K562 (cell line): ENCODE measurements at regions not wholly inside any gene's neighbourhood (a gene's known extent, or its start where the extent isn't known, plus 50 kb on each side); places are given as distances from the start of the nearest gene placed in this dataset.

Experiments used
- ATAC-seq: fragments of 200-7000 bp; cut with Tn5 transposase; 3 replicates; pipeline ENCODE4 v1.9.1; 2020; ENCODE audit warnings: moderate library complexity
- BruUV-seq: library from RNA; stranded (reverse); fragments of 400-500 nt; replicated peaks from 2 replicates; lab custom pipeline; 2021; lab: Mats Ljungman, UMichigan
- CTCF ChIA-PET: fragments of 300-600 bp; formaldehyde crosslinking; extraction: SDS; loops from one replicate; lab custom pipeline; 2021; ENCODE audit warnings: low intra/inter-chr PET ratio; lab: Yijun Ruan, JAX
- POLR2A ChIA-PET: fragments of 300-600, 350-650 bp; sonication (Branson Sonifier 250); formaldehyde crosslinking; extraction: SDS; loops from one replicate; lab custom pipeline; 2021; ENCODE audit warnings: antibody characterized with exemption, inconsistent platforms; lab: Yijun Ruan, JAX
- DNase-seq, 4 experiments: peaks; one replicate each; pipeline versions ENCODE4 v3.0.0 to v3.0.0-alpha.2; 2011 to 2018; ENCODE audit warnings: low spot score in 3 of 4, mixed read lengths in 3 of 4; ENCODE audit errors: extremely low read depth in 1 of 4
- FAIRE-seq: peaks from 2 replicates; lab custom pipeline; 2011; peaks lifted over from hg19 to GRCh38; lab: Jason Lieb, UNC
- H2AFZ ChIP-seq: 2 replicates; pipeline ENCODE4 v1.6.0; 2011; ENCODE audit warnings: low read depth, low read length, control low read depth, inconsistent platforms
- H3K27ac ChIP-seq: fragments of 200-600 bp; 3 replicates; pipeline ENCODE4 v1.8.0; 2011; ENCODE audit warnings: low read depth, mild to moderate bottlenecking, control low read depth, inconsistent platforms, low read length, moderate library complexity, mixed read lengths; ENCODE audit errors: extremely low read depth
- H3K27me3 ChIP-seq, 2 experiments: fragments of 300-600 bp in 1 of 2; 2 replicates in 1 of 2; 3 replicates in 1 of 2; pipeline versions ENCODE4 v1.6.0 to v1.8.0; 2011; ENCODE audit warnings: inconsistent platforms in 2 of 2, low read length in 2 of 2, mild to moderate bottlenecking in 1 of 2, mixed read lengths in 1 of 2, moderate library complexity in 1 of 2; ENCODE audit not compliant: control insufficient read depth in 2 of 2, insufficient read depth in 2 of 2
- H3K36me3 ChIP-seq: fragments of 300-600 bp; 3 replicates; pipeline ENCODE4 v1.8.0; 2011; ENCODE audit warnings: mild to moderate bottlenecking, low read length, inconsistent platforms; ENCODE audit not compliant: control insufficient read depth, insufficient read depth
- H3K4me1 ChIP-seq, 2 experiments: fragments of 200-600 bp in 1 of 2; replicated peaks in 1 of 2; 2 replicates in 1 of 2; 3 replicates in 1 of 2; pipeline versions ENCODE4 v1.5.1 to v1.8.0; 2011; ENCODE audit warnings: inconsistent platforms in 2 of 2, low read length in 2 of 2, mild to moderate bottlenecking in 1 of 2, mixed read lengths in 1 of 2, moderate library complexity in 1 of 2; ENCODE audit not compliant: control insufficient read depth in 2 of 2, insufficient read depth in 2 of 2
- H3K4me2 ChIP-seq: 2 replicates; pipeline ENCODE4 v1.6.1; 2011; ENCODE audit warnings: low read length, control low read depth, inconsistent platforms, mixed read lengths; ENCODE audit not compliant: insufficient read depth
- H3K4me3 ChIP-seq: fragments of 200-600 bp; sonication (generic), shearing (Covaris generic); 2 replicates; pipeline ENCODE4 v1.5.1; 2016; ENCODE audit warnings: control low read depth, inconsistent platforms
- H3K79me2 ChIP-seq: fragments of 200-600 bp; 3 replicates; pipeline ENCODE4 v1.8.0; 2011; ENCODE audit warnings: low read length, inconsistent platforms; ENCODE audit not compliant: control insufficient read depth, insufficient read depth
- H3K9ac ChIP-seq, 2 experiments: 2 replicates each; pipeline versions ENCODE4 v1.6.0 to v1.6.1; 2011; ENCODE audit warnings: low read depth in 2 of 2, low read length in 2 of 2, control low read depth in 1 of 2, inconsistent platforms in 1 of 2, mild to moderate bottlenecking in 1 of 2, mixed read lengths in 1 of 2; ENCODE audit not compliant: insufficient read depth in 1 of 2
- H3K9me1 ChIP-seq: one replicate; pipeline ENCODE4 v1.6.0; 2011; ENCODE audit warnings: inconsistent platforms, mild to moderate bottlenecking, low read length, moderate library complexity; ENCODE audit not compliant: control insufficient read depth, insufficient read depth
- H3K9me3 ChIP-seq: replicated peaks from 2 replicates; pipeline ENCODE4 v1.5.1; 2011; ENCODE audit warnings: low read depth, low read length, inconsistent platforms; ENCODE audit not compliant: control insufficient read depth, insufficient read depth
- H4K20me1 ChIP-seq: replicated peaks from 2 replicates; pipeline ENCODE4 v1.6.1; 2011; ENCODE audit warnings: low read length, inconsistent platforms, mixed read lengths; ENCODE audit not compliant: control insufficient read depth, insufficient read depth
- FOXK1 ChIP-seq: sonication (generic); formaldehyde crosslinking; IDR thresholded peaks from 2 replicates; pipeline ENCODE4 v1.8.0; 2022; ENCODE audit warnings: missing genetic modification reagents, mild to moderate bottlenecking, borderline replicate concordance
- HNRNPLL ChIP-seq: fragments of 200-400 bp; formaldehyde crosslinking; IDR thresholded peaks from 2 replicates; pipeline ENCODE4 v1.6.1; 2017; ENCODE audit warnings: low read length, low read depth, mild to moderate bottlenecking; ENCODE audit not compliant: poor library complexity, severe bottlenecking
- KDM5B ChIP-seq: fragments of 200-600 bp; sonication (generic); IDR thresholded peaks from 2 replicates; pipeline ENCODE4 v1.6.1; 2012; ENCODE audit warnings: low read depth, mild to moderate bottlenecking, moderate library complexity, low read length, control low read depth, inconsistent platforms; ENCODE audit not compliant: insufficient replicate concordance
- TAF7 ChIP-seq: fragments of 450-650 bp; IDR thresholded peaks from 2 replicates; pipeline ENCODE4 v1.6.1; 2016; ENCODE audit warnings: missing genetic modification characterization, missing compliant biosample characterization
- YBX1 ChIP-seq: fragments of 450-650 bp; IDR thresholded peaks from 2 replicates; pipeline ENCODE4 v1.7.1; 2016; ENCODE audit warnings: mild to moderate bottlenecking
- WGBS: fragments of 100-300 bp; shearing (Covaris generic); methylation state at CpG from one replicate; pipeline ENCODE4 v1.1.6; 2016; ENCODE audit warnings: low coverage, mixed read lengths; ENCODE audit not compliant: insufficient coverage; ENCODE audit errors: missing lambda C conversion rate; 5-methylcytosine and 5-hydroxymethylcytosine counted together
- in situ Hi-C: fragments of 300-500 bp; cut with MboI; formaldehyde crosslinking; loops from 4 replicates; pipeline ENCODE4 v1.15.0; 2018; ENCODE audit warnings: inconsistent platforms, mixed read lengths
- intact Hi-C: fragments of 100-400 bp; cut with micrococcal nuclease; formaldehyde crosslinking; loops from 2 replicates; pipeline ENCODE4 v1.14.2; 2022
- TF ChIP-seq, protein P1 (sequence below): fragments of 450-650 bp; IDR thresholded peaks from 2 replicates; pipeline ENCODE4 v1.6.1; 2016; ENCODE audit warnings: missing biosample characterization, missing genetic modification characterization
- TF ChIP-seq, protein P2 (sequence below): fragments of 250-450 bp; sonication (Bioruptor Pico); IDR thresholded peaks from 2 replicates; pipeline ENCODE4 v1.9.0; 2021; ENCODE audit warnings: mild to moderate bottlenecking, inconsistent platforms

DNA sequence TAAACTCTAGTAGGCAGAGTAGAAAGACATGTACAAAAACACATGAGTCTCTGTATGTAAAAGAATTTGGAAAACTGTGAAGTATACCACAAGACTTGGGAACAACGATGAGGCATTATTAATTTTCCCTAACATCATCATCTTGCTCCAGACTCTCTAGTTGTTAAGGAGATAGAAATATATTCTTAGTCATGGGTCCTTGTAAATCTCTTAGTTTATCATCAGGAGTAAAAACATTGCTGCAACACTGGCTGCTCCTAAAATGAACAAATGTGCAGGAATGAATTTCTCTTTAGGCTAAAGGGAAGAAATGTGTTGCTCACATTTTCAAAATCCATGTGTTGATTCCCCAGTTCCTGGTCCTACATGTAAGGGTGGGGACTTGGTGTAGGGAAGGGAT lies 384.6 kb downstream of the STIM2 start:
- CTCF ChIA-PET: no interaction called here
- no peak for TF ChIP-seq YBX1
- no peak for TF ChIP-seq HNRNPLL
- no peak for TF ChIP-seq FOXK1 (CRISPR knock-in tag)
- no peak for TF ChIP-seq TAF7
- TF ChIP-seq, protein P1, sequence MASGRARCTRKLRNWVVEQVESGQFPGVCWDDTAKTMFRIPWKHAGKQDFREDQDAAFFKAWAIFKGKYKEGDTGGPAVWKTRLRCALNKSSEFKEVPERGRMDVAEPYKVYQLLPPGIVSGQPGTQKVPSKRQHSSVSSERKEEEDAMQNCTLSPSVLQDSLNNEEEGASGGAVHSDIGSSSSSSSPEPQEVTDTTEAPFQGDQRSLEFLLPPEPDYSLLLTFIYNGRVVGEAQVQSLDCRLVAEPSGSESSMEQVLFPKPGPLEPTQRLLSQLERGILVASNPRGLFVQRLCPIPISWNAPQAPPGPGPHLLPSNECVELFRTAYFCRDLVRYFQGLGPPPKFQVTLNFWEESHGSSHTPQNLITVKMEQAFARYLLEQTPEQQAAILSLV: no peak
- TF ChIP-seq, protein P2, sequence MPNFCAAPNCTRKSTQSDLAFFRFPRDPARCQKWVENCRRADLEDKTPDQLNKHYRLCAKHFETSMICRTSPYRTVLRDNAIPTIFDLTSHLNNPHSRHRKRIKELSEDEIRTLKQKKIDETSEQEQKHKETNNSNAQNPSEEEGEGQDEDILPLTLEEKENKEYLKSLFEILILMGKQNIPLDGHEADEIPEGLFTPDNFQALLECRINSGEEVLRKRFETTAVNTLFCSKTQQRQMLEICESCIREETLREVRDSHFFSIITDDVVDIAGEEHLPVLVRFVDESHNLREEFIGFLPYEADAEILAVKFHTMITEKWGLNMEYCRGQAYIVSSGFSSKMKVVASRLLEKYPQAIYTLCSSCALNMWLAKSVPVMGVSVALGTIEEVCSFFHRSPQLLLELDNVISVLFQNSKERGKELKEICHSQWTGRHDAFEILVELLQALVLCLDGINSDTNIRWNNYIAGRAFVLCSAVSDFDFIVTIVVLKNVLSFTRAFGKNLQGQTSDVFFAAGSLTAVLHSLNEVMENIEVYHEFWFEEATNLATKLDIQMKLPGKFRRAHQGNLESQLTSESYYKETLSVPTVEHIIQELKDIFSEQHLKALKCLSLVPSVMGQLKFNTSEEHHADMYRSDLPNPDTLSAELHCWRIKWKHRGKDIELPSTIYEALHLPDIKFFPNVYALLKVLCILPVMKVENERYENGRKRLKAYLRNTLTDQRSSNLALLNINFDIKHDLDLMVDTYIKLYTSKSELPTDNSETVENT (CRISPR knock-in tag): no peak
- TF ChIP-seq KDM5B: no peak
- TF ChIP-seq, all 486 proteins: peak for 0
- POLR2A ChIA-PET: no interaction called here
- no peaks in the 10 kb centered on the region for H3K9me1 ChIP-seq
- no peaks in the 10 kb centered on the region for H3K9me3 ChIP-seq
- H3K4me3 ChIP-seq: no peak overlapping the region
- 0% methylated on average over 1 of the region's 1 CpG for WGBS
- H4K20me1 ChIP-seq: no peaks in the 10 kb centered on the region
- ATAC-seq: no peak
- no peaks in the 10 kb centered on the region for H3K36me3 ChIP-seq
- no TSS peak for BruUV-seq
- no peaks in the 10 kb centered on the region for H3K79me2 ChIP-seq
- in situ Hi-C loops: no loop called here
- H2AFZ ChIP-seq: no peak overlapping the region
- H3K4me1 ChIP-seq: no peaks in the 10 kb centered on the region
- no peak for FAIRE-seq
- H3K27ac ChIP-seq: no peak overlapping the region
- H3K4me2 ChIP-seq: no peak overlapping the region
- H3K9ac ChIP-seq: no peak overlapping the region
- no peak for DNase-seq
- intact Hi-C loops: no loop called here
- no peaks in the 10 kb centered on the region for H3K27me3 ChIP-seq
